A673 (cell line): ENCODE measurements at regions not wholly inside any gene's neighbourhood (a gene's known extent, or its start where the extent isn't known, plus 50 kb on each side); places are given as distances from the start of the nearest gene placed in this dataset.

Source experiments
- CTCF ChIP-seq: fragments of 300-800, 200-600 bp; sonication (generic); conservative IDR thresholded peaks from 2 replicates; pipeline ENCODE4 v1.5.1; 2017; ENCODE audit warnings: low read depth, mild to moderate bottlenecking, antibody characterized with exemption, low read length, moderate library complexity, mixed read lengths
- EZH2 ChIP-seq: fragments of 200-600 bp; sonication (generic); IDR thresholded peaks from 2 replicates; pipeline ENCODE4 v1.6.1; 2017; ENCODE audit warnings: borderline replicate concordance, low read depth, mild to moderate bottlenecking, mixed read lengths, antibody characterized with exemption, low read length; ENCODE audit not compliant: poor library complexity, severe bottlenecking

GRCh38 chr1:55725378-55725777, 510.2 kb upstream of the USP24 start:
- TF ChIP-seq EZH2 (no peak), CTCF (no peak)
